ENCODE measurements at regions not wholly inside any gene's neighbourhood (a gene's known extent, or its start where the extent isn't known, plus 50 kb on each side); places are given as distances from the start of the nearest gene placed in this dataset.
"Not testable (repeated sequence)": the region's sequence is repeated elsewhere in the genome, so short reads cannot be mapped to it uniquely, and the experiment has no call there.

GRCh38 chr3:110929816-110930215, 141.8 kb upstream of the NECTIN3 start:
- intact Hi-C loops (cut with DNase I), result no loop called here
- DNase-seq (ENCODE audit: missing footprints) (no peak), ATAC-seq (no peak)

- no peak for ATAC-seq
- DNase-seq (ENCODE audit: missing footprints), result no peak
- intact Hi-C loops (cut with DNase I), result no loop called here
Observed at GRCh38 chr3:110932567-110932966, 139.0 kb upstream of the NECTIN3 start.

- DNase-seq (ENCODE audit: missing footprints) (no peak), ATAC-seq (no peak)
- intact Hi-C loops (cut with DNase I), result no loop called here
Observed at GRCh38 chr3:110933821-110934426, 137.7 kb upstream of the NECTIN3 start.

- intact Hi-C loops (cut with DNase I), result no loop called here
- ATAC-seq (no peak), DNase-seq (ENCODE audit: missing footprints) (no peak)
Observed at GRCh38 chr3:110938629-110939028, 133.0 kb upstream of the NECTIN3 start.

- intact Hi-C loops (cut with DNase I), result no loop called here
- ATAC-seq (no peak), DNase-seq (ENCODE audit: missing footprints) (no peak)
Observed at GRCh38 chr3:110940055-110940454, 131.6 kb upstream of the NECTIN3 start.

GRCh38 chr3:110944782-110945181, 126.8 kb upstream of the NECTIN3 start:
- intact Hi-C loops (cut with DNase I), result no loop called here
- no peak for ATAC-seq
- no peak for DNase-seq (ENCODE audit: missing footprints)

GRCh38 chr3:110946810-110947209, 124.8 kb upstream of the NECTIN3 start:
- intact Hi-C loops (cut with DNase I), result no loop called here
- no peak for DNase-seq (ENCODE audit: missing footprints)
- no peak for ATAC-seq

- intact Hi-C loops (cut with DNase I); DNase-seq (ENCODE audit: missing footprints); ATAC-seq: not testable (repeated sequence)
Observed at GRCh38 chr3:110949194-110949593, 122.4 kb upstream of the NECTIN3 start.

DNA sequence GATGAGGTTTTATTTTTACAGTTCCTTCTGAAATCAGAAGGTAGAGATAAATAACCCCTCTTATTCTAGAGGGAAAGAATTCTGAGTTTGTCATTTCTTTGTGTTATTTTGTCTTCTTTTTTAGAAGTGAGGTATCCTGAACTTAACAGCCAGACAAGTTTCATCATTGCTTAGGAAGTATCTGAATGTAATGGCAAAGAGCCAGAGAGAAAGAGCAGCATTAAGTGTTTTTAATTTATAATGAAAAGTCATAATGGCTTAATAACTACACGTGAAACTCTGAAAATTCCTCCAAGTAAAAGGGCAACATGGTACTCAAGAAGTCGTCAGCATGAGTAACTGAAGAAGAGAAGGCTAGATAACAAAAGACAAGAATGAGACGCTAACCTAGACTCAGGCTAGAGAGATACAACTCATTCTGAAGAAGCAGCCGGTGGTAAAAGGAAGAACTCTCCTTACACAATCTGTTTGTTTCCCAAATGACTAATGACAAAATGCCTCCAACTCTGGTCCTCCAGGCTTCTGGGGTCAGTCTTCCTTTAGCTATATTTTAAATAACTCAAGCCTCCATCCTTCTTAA, 116.2 kb upstream of the NECTIN3 start:
- ATAC-seq, result no peak
- DNase-seq (ENCODE audit: missing footprints), result no peak
- intact Hi-C loops (cut with DNase I), result no loop called here

- no peak for DNase-seq (ENCODE audit: missing footprints)
- intact Hi-C loops (cut with DNase I), result no loop called here
- ATAC-seq, result no peak
Observed at GRCh38 chr3:110956081-110956480, 115.5 kb upstream of the NECTIN3 start.

- intact Hi-C loops (cut with DNase I), result no loop called here
- ATAC-seq (no peak), DNase-seq (ENCODE audit: missing footprints) (no peak)
Observed at GRCh38 chr3:110957247-110958025, 114.2 kb upstream of the NECTIN3 start.

DNA sequence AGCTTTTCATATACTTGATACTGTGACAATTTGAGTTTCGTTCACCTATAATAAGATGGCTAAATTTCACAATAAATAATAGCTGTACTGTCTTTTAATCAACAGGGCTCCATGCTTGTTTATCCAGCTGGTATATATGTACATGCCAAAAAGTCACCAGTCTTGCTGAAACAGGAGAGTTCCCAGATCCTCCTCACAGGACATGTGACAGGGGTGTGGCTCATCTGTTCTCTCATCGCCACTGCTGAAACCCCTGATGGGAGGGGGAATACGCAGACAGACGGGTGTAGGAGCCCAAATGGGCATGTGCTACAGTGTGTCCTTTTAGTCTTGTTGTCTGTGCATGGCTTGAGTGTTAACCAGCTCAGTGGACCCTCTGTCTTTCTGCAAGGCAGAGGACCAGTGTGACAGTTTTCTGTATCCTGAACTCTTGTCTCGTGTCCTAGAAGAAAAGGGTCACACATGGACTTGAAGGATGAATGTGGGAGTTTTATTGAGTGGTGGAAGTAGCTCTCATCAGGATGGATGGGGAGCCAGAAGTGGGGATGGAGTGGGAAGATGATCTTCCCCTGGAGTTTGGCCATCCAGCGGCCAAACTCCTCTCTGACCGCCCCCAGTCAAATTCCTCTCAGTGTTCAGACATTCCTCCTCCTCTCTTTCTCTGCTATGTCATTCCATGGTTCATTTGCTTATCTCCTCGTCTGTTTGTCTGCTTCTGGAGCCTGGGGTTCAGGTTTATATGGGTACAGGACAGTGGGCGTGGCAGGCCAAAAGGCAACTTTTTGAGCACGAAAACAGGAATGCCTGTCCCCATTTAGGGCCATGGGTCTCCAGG, 113.1 kb upstream of the NECTIN3 start:
- DNase-seq (ENCODE audit: missing footprints) (no peak), ATAC-seq (no peak)
- intact Hi-C loops (cut with DNase I), result no loop called here

- intact Hi-C loops (cut with DNase I), result no loop called here
- no peak for ATAC-seq
- DNase-seq (ENCODE audit: missing footprints), result no peak
Observed at GRCh38 chr3:110965976-110966375, 105.6 kb upstream of the NECTIN3 start.

DNA sequence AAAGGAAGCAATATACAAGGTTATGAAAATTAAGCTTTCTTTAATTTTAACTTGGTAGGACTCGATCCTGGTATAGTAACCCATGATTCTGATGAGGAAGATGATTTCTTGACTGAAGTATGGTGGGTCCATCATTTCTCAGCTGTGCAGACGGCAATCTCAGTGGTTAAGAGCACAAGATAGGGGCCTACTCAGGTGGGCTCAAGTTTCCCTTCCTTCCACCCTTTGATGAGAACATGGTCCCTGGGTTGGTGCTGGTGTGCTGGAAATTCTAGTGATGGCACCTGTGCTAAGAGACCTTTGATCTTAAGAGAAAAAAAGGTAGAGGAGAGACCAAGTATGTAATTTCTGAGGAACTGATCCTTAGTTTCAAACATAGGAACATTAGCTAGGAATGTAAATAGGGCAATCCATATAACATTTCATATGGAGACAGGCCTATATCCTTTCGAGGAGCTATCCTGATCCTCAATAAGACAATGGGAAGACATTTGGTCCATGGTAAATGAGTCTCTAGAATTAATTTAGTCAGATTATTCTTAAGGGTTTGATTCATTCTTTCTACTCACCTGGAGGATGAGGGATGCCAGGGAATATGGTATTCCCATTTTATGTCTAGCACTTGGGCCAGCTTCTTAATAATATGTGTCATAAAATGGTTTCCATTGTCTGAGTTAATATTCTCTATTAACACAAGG, 104.5 kb upstream of the NECTIN3 start:
- ATAC-seq (no peak), DNase-seq (ENCODE audit: missing footprints) (no peak)
- intact Hi-C loops (cut with DNase I), result no loop called here

DNA sequence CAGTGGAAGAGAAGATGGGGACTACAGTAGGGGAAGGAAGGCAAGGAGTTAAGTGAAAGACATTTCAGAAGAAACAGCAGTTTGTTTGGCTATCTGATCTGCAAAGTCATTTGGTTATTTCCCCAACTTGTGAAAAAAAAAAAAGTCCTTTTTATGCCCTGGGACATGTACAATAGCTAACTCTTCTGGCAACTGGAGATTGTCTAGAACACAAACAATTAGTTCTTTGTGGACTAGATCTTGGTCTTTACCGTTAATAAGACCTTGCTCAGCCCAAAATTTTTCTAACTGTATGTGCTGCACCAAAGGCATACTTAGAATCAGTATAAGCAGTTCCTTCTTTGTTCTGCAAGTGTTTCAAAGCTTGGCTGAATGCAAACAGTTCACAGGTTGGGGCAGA, 103.5 kb upstream of the NECTIN3 start:
- ATAC-seq (no peak), DNase-seq (ENCODE audit: missing footprints) (no peak)
- intact Hi-C loops (cut with DNase I), result no loop called here

DNA sequence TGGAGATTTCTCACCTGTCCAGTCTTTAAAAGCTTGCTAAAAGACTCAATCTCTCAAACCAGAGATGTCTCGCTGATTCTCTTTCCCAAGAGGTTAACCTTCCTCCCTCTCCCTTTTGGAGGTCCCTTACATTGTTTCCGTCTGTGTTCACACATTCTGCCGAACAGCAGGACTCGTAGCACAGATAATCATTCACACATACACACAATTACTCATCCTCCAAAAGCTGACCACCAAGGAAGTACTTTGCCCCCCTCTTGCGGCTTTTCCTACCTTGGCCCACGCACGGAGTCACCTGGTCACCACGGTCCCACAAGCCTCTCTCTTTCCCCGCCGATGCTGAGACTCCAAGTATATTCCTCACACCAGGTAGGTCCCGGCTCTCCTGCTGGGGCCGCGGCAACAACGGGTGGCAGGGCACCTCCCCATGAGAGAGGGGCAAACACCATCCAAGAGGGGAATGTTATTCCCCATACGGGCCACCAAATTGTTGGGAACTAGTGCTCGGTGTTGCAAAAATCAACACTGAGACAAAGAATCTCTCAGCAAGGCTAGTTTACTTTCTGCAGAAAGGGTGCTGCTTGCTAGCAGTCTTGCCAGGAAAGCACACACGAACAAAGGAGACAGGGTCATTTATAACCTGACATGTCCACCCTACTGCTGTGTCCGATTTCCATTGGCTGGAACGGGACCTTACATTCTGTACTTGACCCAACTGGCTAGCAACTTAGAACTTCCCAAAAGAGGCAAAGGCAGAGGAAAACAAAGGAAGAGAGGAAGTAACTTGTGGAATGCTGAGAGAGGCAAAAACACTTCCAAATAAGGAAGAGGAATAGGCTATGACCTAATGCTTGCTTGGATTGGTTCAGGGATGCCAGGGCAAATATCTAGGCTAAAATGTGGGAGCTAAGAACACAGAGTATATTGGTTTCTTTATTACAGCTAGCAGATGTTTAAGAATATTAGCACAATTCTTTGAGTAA, 102.1 kb upstream of the NECTIN3 start:
- intact Hi-C loops (cut with DNase I), result no loop called here
- no peak for ATAC-seq
- no peak for DNase-seq (ENCODE audit: missing footprints)

- no peak for DNase-seq (ENCODE audit: missing footprints)
- intact Hi-C loops (cut with DNase I), result no loop called here
- no peak for ATAC-seq
Observed at GRCh38 chr3:110971010-110971601, 100.5 kb upstream of the NECTIN3 start.
